T-cell (primary cell): ENCODE measurements at regions not wholly inside any gene's neighbourhood (a gene's known extent, or its start where the extent isn't known, plus 50 kb on each side); places are given as distances from the start of the nearest gene placed in this dataset.
"Not testable (repeated sequence)": the region's sequence is repeated elsewhere in the genome, so short reads cannot be mapped to it uniquely, and the experiment has no call there.

Experiments
- ATAC-seq, 4 experiments: fragments of 200-7000 bp in 3 of 4; fragments of 150-1000 bp in 1 of 4; cut with Tn5 transposase; replicated peaks in 1 of 4; 1 replicate in 3 of 4; 2 replicates in 1 of 4; pipeline ENCODE4 v1.10.0; 2021; ENCODE audit warnings: moderate library complexity in 3 of 4, mild to moderate bottlenecking in 2 of 4, moderate number of reproducible peaks in 1 of 4
- CTCF ChIA-PET, 2 donors: fragments of 300-600 bp; sonication (Branson Sonifier 250); formaldehyde crosslinking; loops; one replicate each; lab custom pipeline; 2022; ENCODE audit warnings: antibody characterized with exemption in 2 of 2; lab: Charles Lee
- POLR2A ChIA-PET, 2 donors: fragments of 300-600 bp; sonication (Branson Sonifier 250); formaldehyde crosslinking; loops; one replicate each; lab custom pipeline; 2022; ENCODE audit warnings: antibody characterized with exemption in 2 of 2; lab: Charles Lee
- DNase-seq, 35 experiments: peaks; one replicate each; pipeline versions ENCODE4 v3.0.0 to v3.0.0-alpha.2; 2013 to 2023
- H3K27ac ChIP-seq: one replicate; pipeline ENCODE4 v1.5.1; 2013; ENCODE audit warnings: low read length
- H3K27me3 ChIP-seq, 2 experiments: replicated peaks in 1 of 2; 1 replicate in 1 of 2; 2 replicates in 1 of 2; pipeline versions ENCODE4 v1.6.1 to v1.7.0; 2013; ENCODE audit warnings: low read length in 1 of 2, mixed read lengths in 1 of 2; ENCODE audit not compliant: control insufficient read depth in 2 of 2, insufficient read depth in 2 of 2; ENCODE audit errors: extremely low read depth in 1 of 2
- H3K36me3 ChIP-seq, 2 donors: 1 replicate in 1 of 2; 2 replicates in 1 of 2; pipeline versions ENCODE4 v1.6.1 to v1.7.0; 2013; ENCODE audit warnings: low read length in 1 of 2; ENCODE audit not compliant: control insufficient read depth in 2 of 2, insufficient read depth in 1 of 2; ENCODE audit errors: extremely low read depth in 1 of 2
- H3K4me1 ChIP-seq, 2 experiments: 1 replicate in 1 of 2; 2 replicates in 1 of 2; pipeline versions ENCODE4 v1.6.1 to v1.7.0; 2013; ENCODE audit warnings: low read length in 2 of 2, mixed read lengths in 1 of 2; ENCODE audit not compliant: insufficient read depth in 2 of 2, control insufficient read depth in 1 of 2; ENCODE audit errors: extremely low read depth in 1 of 2
- H3K4me3 ChIP-seq, 2 donors: 1 replicate in 1 of 2; 2 replicates in 1 of 2; pipeline versions ENCODE4 v1.5.1 to v1.7.0; 2013; ENCODE audit warnings: mild to moderate bottlenecking in 2 of 2, low read length in 1 of 2, moderate library complexity in 1 of 2; ENCODE audit not compliant: control insufficient read depth in 1 of 2; ENCODE audit errors: extremely low read depth in 1 of 2
- H3K9me3 ChIP-seq: 2 replicates; pipeline ENCODE4 v1.7.0; 2013
- H3K27ac Mint-ChIP-seq, 2 donors: one replicate each; pipeline ENCODE4 v1.8.0; 2020 to 2021; ENCODE audit warnings: mild to moderate bottlenecking in 2 of 2, mixed read lengths in 2 of 2
- H3K27me3 Mint-ChIP-seq, 2 donors: one replicate each; pipeline ENCODE4 v1.8.0; 2021 to 2022; ENCODE audit warnings: mixed read lengths in 2 of 2
- H3K36me3 Mint-ChIP-seq: one replicate; pipeline ENCODE4 v1.8.0; 2021; ENCODE audit warnings: mixed read lengths
- H3K4me1 Mint-ChIP-seq, 3 donors: one replicate each; pipeline ENCODE4 v1.8.0; 2020 to 2022; ENCODE audit warnings: mixed read lengths in 3 of 3, mild to moderate bottlenecking in 1 of 3
- H3K4me3 Mint-ChIP-seq, 3 donors: one replicate each; pipeline ENCODE4 v1.8.0; 2020 to 2022; ENCODE audit warnings: mild to moderate bottlenecking in 3 of 3, mixed read lengths in 3 of 3, moderate library complexity in 3 of 3
- H3K9me3 Mint-ChIP-seq, 3 donors: one replicate each; pipeline ENCODE4 v1.8.0; 2020 to 2022; ENCODE audit warnings: mixed read lengths in 3 of 3
- WGBS: methylation state at CpG from one replicate; pipeline ENCODE4 v1.1.5; 2013; ENCODE audit warnings: missing lambda C conversion rate; ENCODE audit not compliant: insufficient coverage; 5-methylcytosine and 5-hydroxymethylcytosine counted together

- Histone ChIP-seq H3K9me3 (no peaks in the 10 kb centered on the region), H3K36me3 (no peaks in the 10 kb centered on the region), H3K4me3 (no peak overlapping the region), H3K27ac (no peak overlapping the region), H3K4me1 (no peaks in the 10 kb centered on the region), H3K27me3 (no peaks in the 10 kb centered on the region)
- Mint-ChIP-seq H3K4me1 (no peaks in the 10 kb centered on the region), H3K9me3 (peaks cover 0 to 11% (median 0%) of the 10 kb centered on the region in 3 donors), H3K4me3 (no peak overlapping the region), H3K36me3 (no peaks in the 10 kb centered on the region), H3K27me3 (peaks cover 0 to 4% of the 10 kb centered on the region in 2 donors), H3K27ac (no peak overlapping the region)
- POLR2A ChIA-PET = no interaction called here
- no CpG with 5 or more reads among the region's 3 CpGs for WGBS
- DNase-seq (no peak), ATAC-seq (no peak)
- CTCF ChIA-PET = no interaction called here
Observed at GRCh38 chr14:53622447-53622846, 334.2 kb downstream of the BMP4 start.

- ATAC-seq (no peak), DNase-seq (no peak)
- no peaks in the 10 kb centered on the region for H3K27me3 ChIP-seq
- POLR2A ChIA-PET = no interaction called here
- H3K27ac ChIP-seq = no peak overlapping the region
- no peaks in the 10 kb centered on the region for H3K4me1 ChIP-seq
- peaks cover 0 to 4% of the 10 kb centered on the region in 2 donors for H3K27me3 Mint-ChIP-seq
- 28% methylated on average over 2 of the region's 2 CpGs for WGBS
- H3K4me3 ChIP-seq = no peak overlapping the region
- H3K36me3 ChIP-seq = no peaks in the 10 kb centered on the region
- H3K4me3 Mint-ChIP-seq = no peak overlapping the region
- CTCF ChIA-PET = no interaction called here
- no peak overlapping the region for H3K27ac Mint-ChIP-seq
- no peaks in the 10 kb centered on the region for H3K9me3 ChIP-seq
- H3K9me3 Mint-ChIP-seq = peaks cover 0 to 11% (median 0%) of the 10 kb centered on the region in 3 donors
- H3K4me1 Mint-ChIP-seq = no peaks in the 10 kb centered on the region
- no peaks in the 10 kb centered on the region for H3K36me3 Mint-ChIP-seq
Observed at GRCh38 chr14:53621921-53622320, 334.7 kb downstream of the BMP4 start.

- H3K4me3 Mint-ChIP-seq = no peak overlapping the region
Observed at GRCh38 chr14:53621433-53621832, 335.2 kb downstream of the BMP4 start.

GRCh38 chr14:53620890-53621289, 335.7 kb downstream of the BMP4 start:
- Mint-ChIP-seq H3K4me1 (no peaks in the 10 kb centered on the region), H3K27me3 (peaks cover 0 to 4% of the 10 kb centered on the region in 2 donors), H3K4me3 (no peak overlapping the region), H3K27ac (no peak overlapping the region), H3K9me3 (peaks cover 0 to 11% (median 2%) of the 10 kb centered on the region in 3 donors), H3K36me3 (no peaks in the 10 kb centered on the region)
- H3K4me1 ChIP-seq = no peaks in the 10 kb centered on the region
- no peak overlapping the region for H3K4me3 ChIP-seq
- H3K36me3 ChIP-seq = no peaks in the 10 kb centered on the region
- H3K27me3 ChIP-seq = no peaks in the 10 kb centered on the region
- H3K27ac ChIP-seq = no peak overlapping the region
- ChIA-PET CTCF (no interaction called here), POLR2A (no interaction called here)
- no peak for ATAC-seq
- DNase-seq = no peak
- WGBS = no CpG with 5 or more reads among the region's 1 CpG
- no peaks in the 10 kb centered on the region for H3K9me3 ChIP-seq

More at GRCh38 chr14:53621433-53621832, 335.2 kb downstream of the BMP4 start:
- CTCF ChIA-PET = no interaction called here
- Mint-ChIP-seq H3K4me1 (no peaks in the 10 kb centered on the region), H3K36me3 (no peaks in the 10 kb centered on the region), H3K9me3 (peaks cover 0 to 11% (median 0%) of the 10 kb centered on the region in 3 donors), H3K27me3 (peaks cover 0 to 4% of the 10 kb centered on the region in 2 donors), H3K27ac (no peak overlapping the region)
- no peak for DNase-seq
- POLR2A ChIA-PET = no interaction called here
- no peaks in the 10 kb centered on the region for H3K4me1 ChIP-seq
- no peaks in the 10 kb centered on the region for H3K36me3 ChIP-seq
- H3K9me3 ChIP-seq = no peaks in the 10 kb centered on the region
- H3K27me3 ChIP-seq = no peaks in the 10 kb centered on the region
- 100% methylated on average over 1 of the region's 3 CpGs for WGBS
- H3K27ac ChIP-seq = no peak overlapping the region
- ATAC-seq = no peak
- H3K4me3 ChIP-seq = no peak overlapping the region

- no peak overlapping the region for H3K27ac ChIP-seq
- Mint-ChIP-seq H3K36me3 (no peaks in the 10 kb centered on the region), H3K4me1 (no peaks in the 10 kb centered on the region), H3K4me3 (no peak overlapping the region), H3K27ac (no peak overlapping the region), H3K9me3 (peaks cover 0 to 11% (median 3%) of the 10 kb centered on the region in 3 donors), H3K27me3 (peaks cover 0 to 4% of the 10 kb centered on the region in 2 donors)
- ATAC-seq = no peak
- ChIA-PET POLR2A (no interaction called here), CTCF (no interaction called here)
- H3K4me1 ChIP-seq = no peaks in the 10 kb centered on the region
- no peak for DNase-seq
- 76% methylated on average over 2 of the region's 2 CpGs for WGBS
- H3K27me3 ChIP-seq = no peaks in the 10 kb centered on the region
- H3K36me3 ChIP-seq = no peaks in the 10 kb centered on the region
- H3K9me3 ChIP-seq = no peaks in the 10 kb centered on the region
- H3K4me3 ChIP-seq = no peak overlapping the region
Observed at GRCh38 chr14:53620317-53620716, 336.3 kb downstream of the BMP4 start.

- Mint-ChIP-seq H3K9me3 (peaks cover 0 to 11% (median 3%) of the 10 kb centered on the region in 3 donors), H3K4me3 (no peak overlapping the region), H3K27ac (no peak overlapping the region), H3K27me3 (peaks cover 0 to 4% of the 10 kb centered on the region in 2 donors), H3K4me1 (no peaks in the 10 kb centered on the region), H3K36me3 (no peaks in the 10 kb centered on the region)
- Histone ChIP-seq H3K4me3 (no peak overlapping the region), H3K27me3 (no peaks in the 10 kb centered on the region), H3K9me3 (no peaks in the 10 kb centered on the region), H3K27ac (no peak overlapping the region), H3K36me3 (no peaks in the 10 kb centered on the region), H3K4me1 (no peaks in the 10 kb centered on the region)
- CTCF ChIA-PET = no interaction called here
- no peak for ATAC-seq
- WGBS = 80% methylated on average over 2 of the region's 3 CpGs
- DNase-seq = no peak
- POLR2A ChIA-PET = interaction anchor here in 1 of 2 donors (0.6 kb wide), 1 partner anchor 69 kb away, joined by 3 read pairs; no protein-coding TSS in a partner anchor
Observed at GRCh38 chr14:53619691-53620231, 336.9 kb downstream of the BMP4 start.

- H3K4me1 ChIP-seq, H3K9me3 ChIP-seq, H3K27me3 ChIP-seq, H3K9me3 Mint-ChIP-seq, H3K27me3 Mint-ChIP-seq, H3K4me3 Mint-ChIP-seq, H3K4me3 ChIP-seq, H3K27ac Mint-ChIP-seq, CTCF ChIA-PET, ATAC-seq, H3K36me3 ChIP-seq, H3K4me1 Mint-ChIP-seq, H3K36me3 Mint-ChIP-seq, H3K27ac ChIP-seq, POLR2A ChIA-PET, DNase-seq: not testable (repeated sequence)
- WGBS = 90% methylated on average over 2 of the region's 2 CpGs
Observed at GRCh38 chr14:53616536-53616935, 340.1 kb downstream of the BMP4 start.
